DND-41 (cell line): ENCODE measurements at regions not wholly inside any gene's neighbourhood (a gene's known extent, or its start where the extent isn't known, plus 50 kb on each side); places are given as distances from the start of the nearest gene placed in this dataset.

ENCODE experiments used
- ATAC-seq: fragments of 200-7000 bp; cut with Tn5 transposase; 3 replicates; pipeline ENCODE4 v1.9.1; 2021; ENCODE audit warnings: low read depth; ENCODE audit not compliant: insufficient read depth
- DNase-seq: peaks from one replicate; pipeline ENCODE4 v3.0.0-alpha.2; 2020
- H2AFZ ChIP-seq: 2 replicates; pipeline ENCODE4 v1.6.0; 2012; ENCODE audit warnings: low read depth, low read length
- H3K27ac ChIP-seq: 2 replicates; pipeline ENCODE4 v1.5.1; 2012; ENCODE audit warnings: low read length, inconsistent platforms
- H3K27me3 ChIP-seq: fragments of 200-600 bp; sonication (generic); 2 replicates; pipeline ENCODE4 v1.6.0; 2012; ENCODE audit warnings: low read length, mild to moderate bottlenecking, inconsistent platforms; ENCODE audit not compliant: insufficient read depth, poor library complexity
- H3K36me3 ChIP-seq: 2 replicates; pipeline ENCODE4 v1.5.1; 2012; ENCODE audit warnings: low read length, inconsistent platforms; ENCODE audit not compliant: insufficient read depth
- H3K4me1 ChIP-seq: 2 replicates; pipeline ENCODE4 v1.5.1; 2012; ENCODE audit warnings: mild to moderate bottlenecking, low read length; ENCODE audit not compliant: insufficient read depth
- H3K4me2 ChIP-seq: 2 replicates; pipeline ENCODE4 v1.6.0; 2012; ENCODE audit warnings: mild to moderate bottlenecking, moderate library complexity, low read length, inconsistent platforms; ENCODE audit not compliant: insufficient read depth
- H3K4me3 ChIP-seq, 2 experiments: fragments of 200-600 bp in 1 of 2; shearing (Covaris generic) in 1 of 2; 2 replicates each; pipeline ENCODE4 v1.5.1; 2012 to 2016; ENCODE audit warnings: inconsistent platforms in 2 of 2, low read length in 2 of 2, mild to moderate bottlenecking in 2 of 2, low read depth in 1 of 2, moderate library complexity in 1 of 2
- H3K79me2 ChIP-seq: 2 replicates; pipeline ENCODE4 v1.6.0; 2012; ENCODE audit warnings: low read length, inconsistent platforms; ENCODE audit not compliant: insufficient read depth
- H3K9ac ChIP-seq: 2 replicates; pipeline ENCODE4 v1.6.0; 2012; ENCODE audit warnings: low read depth, mild to moderate bottlenecking, inconsistent platforms, low read length, moderate library complexity
- H3K9me3 ChIP-seq: 2 replicates; pipeline ENCODE4 v1.5.1; 2012; ENCODE audit warnings: low read length, moderate library complexity, mild to moderate bottlenecking, inconsistent platforms; ENCODE audit not compliant: insufficient read depth, severe bottlenecking
- H4K20me1 ChIP-seq: 2 replicates; pipeline ENCODE4 v1.6.0; 2012; ENCODE audit warnings: low read length; ENCODE audit not compliant: insufficient read depth
- CTCF ChIP-seq: IDR thresholded peaks from 2 replicates; pipeline ENCODE4 v1.5.1; 2012; ENCODE audit warnings: borderline replicate concordance, low read length, moderate library complexity, mild to moderate bottlenecking; ENCODE audit not compliant: poor library complexity, severe bottlenecking; ENCODE audit errors: extremely low read depth
- EZH2 ChIP-seq: IDR thresholded peaks from 3 replicates; pipeline ENCODE4 v1.6.1; 2012; ENCODE audit warnings: borderline replicate concordance, low read depth, mild to moderate bottlenecking, moderate library complexity, low read length, inconsistent platforms; ENCODE audit not compliant: severe bottlenecking

GRCh38 chr6:48691420-48691819, 580.4 kb upstream of the PTCHD4 start:
- Histone ChIP-seq H3K79me2 (no peaks in the 10 kb centered on the region), H3K36me3 (no peaks in the 10 kb centered on the region), H3K27me3 (no peaks in the 10 kb centered on the region), H4K20me1 (no peaks in the 10 kb centered on the region), H2AFZ (no peak overlapping the region), H3K4me2 (no peak overlapping the region), H3K4me1 (no peaks in the 10 kb centered on the region), H3K4me3 (no peak overlapping the region), H3K27ac (no peak overlapping the region), H3K9me3 (peaks cover 5% of the 10 kb centered on the region), H3K9ac (no peak overlapping the region)
- ATAC-seq (no peak), DNase-seq (no peak)
- no peak for TF ChIP-seq CTCF
- no peak for TF ChIP-seq EZH2

GRCh38 chr6:48689498-48689897, 578.5 kb upstream of the PTCHD4 start:
- Histone ChIP-seq H3K36me3 (no peaks in the 10 kb centered on the region), H3K9ac (no peak overlapping the region), H3K4me3 (no peak overlapping the region), H3K79me2 (no peaks in the 10 kb centered on the region), H3K4me1 (no peaks in the 10 kb centered on the region), H3K4me2 (no peak overlapping the region), H3K27ac (no peak overlapping the region), H4K20me1 (no peaks in the 10 kb centered on the region), H3K9me3 (peaks cover 7% of the 10 kb centered on the region), H2AFZ (no peak overlapping the region), H3K27me3 (no peaks in the 10 kb centered on the region)
- DNase-seq (no peak), ATAC-seq (no peak)
- TF ChIP-seq CTCF, result no peak

- no peaks in the 10 kb centered on the region for H4K20me1 ChIP-seq
- H3K27ac ChIP-seq, result no peak overlapping the region
- H2AFZ ChIP-seq, result no peak overlapping the region
- H3K4me1 ChIP-seq, result no peaks in the 10 kb centered on the region
- no peak overlapping the region for H3K9ac ChIP-seq
- no peaks in the 10 kb centered on the region for H3K9me3 ChIP-seq
- no peak for TF ChIP-seq EZH2
- TF ChIP-seq CTCF, result no peak
- H3K4me2 ChIP-seq, result no peak overlapping the region
- no peak overlapping the region for H3K4me3 ChIP-seq
- H3K79me2 ChIP-seq, result no peaks in the 10 kb centered on the region
- ATAC-seq (no peak), DNase-seq (no peak)
- H3K27me3 ChIP-seq, result no peaks in the 10 kb centered on the region
- no peaks in the 10 kb centered on the region for H3K36me3 ChIP-seq
Measured at GRCh38 chr6:48678390-48678789, 567.4 kb upstream of the PTCHD4 start.

GRCh38 chr6:48671505-48671904, 560.5 kb upstream of the PTCHD4 start:
- no peak for TF ChIP-seq CTCF
- TF ChIP-seq EZH2, result no peak
- H3K36me3 ChIP-seq, result no peaks in the 10 kb centered on the region
- no peak overlapping the region for H3K4me3 ChIP-seq
- no peaks in the 10 kb centered on the region for H3K79me2 ChIP-seq
- no peaks in the 10 kb centered on the region for H3K9me3 ChIP-seq
- no peak overlapping the region for H3K4me2 ChIP-seq
- H3K27ac ChIP-seq, result no peak overlapping the region
- no peaks in the 10 kb centered on the region for H3K27me3 ChIP-seq
- ATAC-seq (no peak), DNase-seq (no peak)
- no peak overlapping the region for H3K9ac ChIP-seq
- no peak overlapping the region for H2AFZ ChIP-seq
- H4K20me1 ChIP-seq, result no peaks in the 10 kb centered on the region
- H3K4me1 ChIP-seq, result no peaks in the 10 kb centered on the region
